SU-DHL-6 (cell line): ENCODE measurements at regions not wholly inside any gene's neighbourhood (a gene's known extent, or its start where the extent isn't known, plus 50 kb on each side); places are given as distances from the start of the nearest gene placed in this dataset.

Source experiments
- CTCF ChIP-seq: fragments of 200-600 bp; sonication (generic); IDR thresholded peaks from one replicate; pipeline ENCODE4 v1.5.1; 2017; ENCODE audit warnings: antibody characterized with exemption, mild to moderate bottlenecking, low read length, moderate library complexity; ENCODE audit not compliant: insufficient read depth, poor library complexity, severe bottlenecking
- EZH2phosphoT487 ChIP-seq: fragments of 200-600 bp; sonication (generic), shearing (Covaris generic); conservative IDR thresholded peaks from 2 replicates; pipeline ENCODE4 v1.6.1; 2018; ENCODE audit warnings: mild to moderate bottlenecking, antibody characterized with exemption, low read length, moderate library complexity, mixed read lengths

- TF ChIP-seq CTCF (no peak), EZH2phosphoT487 (no peak)
Measured at GRCh38 chr17:22301353-22301745, 609.0 kb downstream of the KCNJ18 start.
